CD14-positive monocyte (primary cell): ENCODE measurements at regions not wholly inside any gene's neighbourhood (a gene's known extent, or its start where the extent isn't known, plus 50 kb on each side); places are given as distances from the start of the nearest gene placed in this dataset.

Experiments
- DNase-seq, 3 donors: peaks; one replicate each; pipeline ENCODE4 v3.0.0-alpha.2; 2011 to 2022
- H2AFZ ChIP-seq: 2 replicates; pipeline ENCODE4 v1.6.0; 2012; ENCODE audit warnings: mild to moderate bottlenecking, low read depth, low read length, inconsistent platforms; ENCODE audit not compliant: insufficient read depth, poor library complexity, severe bottlenecking
- H3K27ac ChIP-seq, 2 donors: 1 replicate in 1 of 2; 2 replicates in 1 of 2; pipeline ENCODE4 v1.5.1; 2012 to 2013; ENCODE audit warnings: low read length in 2 of 2, control low read depth in 1 of 2, inconsistent platforms in 1 of 2, low read depth in 1 of 2, mild to moderate bottlenecking in 1 of 2
- H3K27me3 ChIP-seq, 2 donors: one replicate each; pipeline versions ENCODE4 v1.6.0 to v1.6.1; 2011 to 2013; ENCODE audit warnings: low read length in 2 of 2; ENCODE audit not compliant: control insufficient read depth in 2 of 2, insufficient read depth in 2 of 2
- H3K36me3 ChIP-seq, 2 donors: replicated peaks in 1 of 2; 1 replicate in 1 of 2; 2 replicates in 1 of 2; pipeline versions ENCODE4 v1.5.1 to v1.6.1; 2012 to 2013; ENCODE audit warnings: low read length in 2 of 2, control low read depth in 1 of 2, inconsistent platforms in 1 of 2, mild to moderate bottlenecking in 1 of 2; ENCODE audit not compliant: insufficient read depth in 2 of 2, control insufficient read depth in 1 of 2
- H3K4me1 ChIP-seq, 2 donors: 1 replicate in 1 of 2; 2 replicates in 1 of 2; pipeline versions ENCODE4 v1.5.1 to v1.6.1; 2012 to 2013; ENCODE audit warnings: low read length in 2 of 2, control low read depth in 1 of 2, inconsistent platforms in 1 of 2, mild to moderate bottlenecking in 1 of 2, moderate library complexity in 1 of 2; ENCODE audit not compliant: insufficient read depth in 2 of 2, control insufficient read depth in 1 of 2
- H3K4me2 ChIP-seq: replicated peaks from 2 replicates; pipeline ENCODE3; 2012; ENCODE audit warnings: low read length, moderate library complexity, mild to moderate bottlenecking; ENCODE audit not compliant: poor library complexity, severe bottlenecking; ENCODE audit errors: extremely low read depth
- H3K4me3 ChIP-seq, 3 experiments: fragments of 200-600 bp in 1 of 3; sonication (generic) in 1 of 3; replicated peaks in 1 of 3; 1 replicate in 2 of 3; 2 replicates in 1 of 3; pipeline ENCODE4 v1.5.1; 2011 to 2013; ENCODE audit warnings: low read length in 3 of 3, mild to moderate bottlenecking in 3 of 3, control low read depth in 2 of 3, low read depth in 2 of 3, inconsistent platforms in 1 of 3, moderate library complexity in 1 of 3
- H3K79me2 ChIP-seq: 2 replicates; pipeline ENCODE4 v1.6.0; 2012; ENCODE audit warnings: mild to moderate bottlenecking, control low read depth, inconsistent platforms, low read length, moderate library complexity; ENCODE audit not compliant: insufficient read depth
- H3K9ac ChIP-seq: 2 replicates; pipeline ENCODE4 v1.6.0; 2017; ENCODE audit warnings: low read length, mild to moderate bottlenecking; ENCODE audit not compliant: insufficient read depth, poor library complexity, severe bottlenecking
- H3K9me3 ChIP-seq, 2 donors: replicated peaks in 1 of 2; 1 replicate in 1 of 2; 2 replicates in 1 of 2; pipeline versions ENCODE4 v1.5.1 to v1.6.1; 2012 to 2013; ENCODE audit warnings: low read length in 2 of 2, control low read depth in 1 of 2; ENCODE audit not compliant: control insufficient read depth in 1 of 2, insufficient read depth in 1 of 2
- H4K20me1 ChIP-seq: 2 replicates; pipeline ENCODE4 v1.6.0; 2012; ENCODE audit warnings: mild to moderate bottlenecking, low read length, control low read depth, moderate library complexity; ENCODE audit not compliant: insufficient read depth
- H3K27ac Mint-ChIP-seq, 7 donors: one replicate each; pipeline ENCODE4 v1.8.0; 2020; ENCODE audit warnings: mild to moderate bottlenecking in 7 of 7, mixed read lengths in 7 of 7, moderate library complexity in 6 of 7, inconsistent platforms in 2 of 7
- H3K27me3 Mint-ChIP-seq, 3 donors: one replicate each; pipeline ENCODE4 v1.8.0; 2021 to 2022; ENCODE audit warnings: low read depth in 3 of 3, mild to moderate bottlenecking in 3 of 3, mixed read lengths in 3 of 3, moderate library complexity in 3 of 3, inconsistent platforms in 1 of 3
- H3K36me3 Mint-ChIP-seq, 2 donors: one replicate each; pipeline ENCODE4 v1.8.0; 2020; ENCODE audit warnings: mixed read lengths in 2 of 2, inconsistent platforms in 1 of 2, mild to moderate bottlenecking in 1 of 2
- H3K4me1 Mint-ChIP-seq: one replicate; pipeline ENCODE4 v1.8.0; 2020; ENCODE audit warnings: mild to moderate bottlenecking, mixed read lengths
- H3K4me3 Mint-ChIP-seq, 2 donors: one replicate each; pipeline ENCODE4 v1.8.0; 2020; ENCODE audit warnings: mild to moderate bottlenecking in 2 of 2, mixed read lengths in 2 of 2, moderate library complexity in 1 of 2
- H3K9me3 Mint-ChIP-seq, 7 donors: one replicate each; pipeline ENCODE4 v1.8.0; 2020 to 2022; ENCODE audit warnings: mixed read lengths in 7 of 7, mild to moderate bottlenecking in 6 of 7, moderate library complexity in 6 of 7, inconsistent platforms in 2 of 7
- CTCF ChIP-seq: fragments of 200-600 bp; IDR thresholded peaks from one replicate; pipeline ENCODE4 v1.8.0; 2022; ENCODE audit warnings: antibody characterized with exemption, mild to moderate bottlenecking
- WGBS: methylation state at CpG from one replicate; pipeline ENCODE4 v1.1.5; 2013; ENCODE audit warnings: missing lambda C conversion rate; ENCODE audit not compliant: insufficient coverage; 5-methylcytosine and 5-hydroxymethylcytosine counted together
- intact Hi-C, 2 donors: fragments of 100-400 bp; cut with micrococcal nuclease; formaldehyde crosslinking; loops; one replicate each; pipeline versions ENCODE4 v1.15.0 to v1.15.1; 2023

GRCh38 chr10:4426866-4427265, 399.1 kb upstream of the AKR1E2 start:
- Histone ChIP-seq H3K4me1 (no peaks in the 10 kb centered on the region), H3K36me3 (no peaks in the 10 kb centered on the region), H2AFZ (no peak overlapping the region), H3K27ac (no peak overlapping the region), H3K4me3 (no peak overlapping the region), H3K4me2 (no peak overlapping the region), H3K27me3 (no peaks in the 10 kb centered on the region), H3K79me2 (no peaks in the 10 kb centered on the region), H3K9me3 (no peaks in the 10 kb centered on the region), H3K9ac (no peak overlapping the region), H4K20me1 (no peaks in the 10 kb centered on the region)
- H3K9me3 Mint-ChIP-seq: peaks cover 0 to 9% (median 0%) of the 10 kb centered on the region in 7 donors
- no peaks in the 10 kb centered on the region for H3K36me3 Mint-ChIP-seq
- H3K27me3 Mint-ChIP-seq: peaks cover 0 to 2% (median 0%) of the 10 kb centered on the region in 3 donors
- no peak for DNase-seq
- no CpG with 5 or more reads among the region's 1 CpG for WGBS
- no peak overlapping the region for H3K4me3 Mint-ChIP-seq
- H3K27ac Mint-ChIP-seq: no peak overlapping the region
- H3K4me1 Mint-ChIP-seq: no peaks in the 10 kb centered on the region
- intact Hi-C loops: no loop called here
- no peak for TF ChIP-seq CTCF

- Histone ChIP-seq H2AFZ (no peak overlapping the region), H3K27ac (no peak overlapping the region), H3K9ac (no peak overlapping the region), H3K4me1 (peaks cover 7 to 12% of the 10 kb centered on the region in 2 donors), H3K4me2 (no peak overlapping the region), H3K36me3 (no peaks in the 10 kb centered on the region), H4K20me1 (no peaks in the 10 kb centered on the region), H3K4me3 (no peak overlapping the region), H3K79me2 (no peaks in the 10 kb centered on the region), H3K9me3 (no peaks in the 10 kb centered on the region), H3K27me3 (no peaks in the 10 kb centered on the region)
- Mint-ChIP-seq H3K27me3 (peaks cover 0 to 1% (median 0%) of the 10 kb centered on the region in 3 donors), H3K27ac (no peak overlapping the region), H3K36me3 (no peaks in the 10 kb centered on the region), H3K4me1 (peaks cover 10% of the 10 kb centered on the region), H3K9me3 (peaks cover 0 to 2% (median 0%) of the 10 kb centered on the region in 7 donors), H3K4me3 (no peak overlapping the region)
- no peak for TF ChIP-seq CTCF
- no peak for DNase-seq
- WGBS: no CpG with 5 or more reads among the region's 2 CpGs
- intact Hi-C loops: loop anchor here in 1 of 2 donors (2.0 kb wide), 1 partner anchor 15 kb away; no protein-coding TSS in a partner anchor
Observed at GRCh38 chr10:4409319-4409718, 416.7 kb upstream of the AKR1E2 start.
